HG03280 (cell line): ENCODE measurements at regions not wholly inside any gene's neighbourhood (a gene's known extent, or its start where the extent isn't known, plus 50 kb on each side); places are given as distances from the start of the nearest gene placed in this dataset.

ENCODE experiments used
- ATAC-seq: cut with Tn5 transposase; IDR thresholded peaks from one replicate; pipeline ENCODE4 v1.9.1; 2021; ENCODE audit warnings: mild to moderate bottlenecking, moderate library complexity; ENCODE audit not compliant: unreplicated experiment

GRCh38 chr4:123599061-123599919 lies 202.7 kb downstream of the SPRY1 start:
- no peak for ATAC-seq

DNA sequence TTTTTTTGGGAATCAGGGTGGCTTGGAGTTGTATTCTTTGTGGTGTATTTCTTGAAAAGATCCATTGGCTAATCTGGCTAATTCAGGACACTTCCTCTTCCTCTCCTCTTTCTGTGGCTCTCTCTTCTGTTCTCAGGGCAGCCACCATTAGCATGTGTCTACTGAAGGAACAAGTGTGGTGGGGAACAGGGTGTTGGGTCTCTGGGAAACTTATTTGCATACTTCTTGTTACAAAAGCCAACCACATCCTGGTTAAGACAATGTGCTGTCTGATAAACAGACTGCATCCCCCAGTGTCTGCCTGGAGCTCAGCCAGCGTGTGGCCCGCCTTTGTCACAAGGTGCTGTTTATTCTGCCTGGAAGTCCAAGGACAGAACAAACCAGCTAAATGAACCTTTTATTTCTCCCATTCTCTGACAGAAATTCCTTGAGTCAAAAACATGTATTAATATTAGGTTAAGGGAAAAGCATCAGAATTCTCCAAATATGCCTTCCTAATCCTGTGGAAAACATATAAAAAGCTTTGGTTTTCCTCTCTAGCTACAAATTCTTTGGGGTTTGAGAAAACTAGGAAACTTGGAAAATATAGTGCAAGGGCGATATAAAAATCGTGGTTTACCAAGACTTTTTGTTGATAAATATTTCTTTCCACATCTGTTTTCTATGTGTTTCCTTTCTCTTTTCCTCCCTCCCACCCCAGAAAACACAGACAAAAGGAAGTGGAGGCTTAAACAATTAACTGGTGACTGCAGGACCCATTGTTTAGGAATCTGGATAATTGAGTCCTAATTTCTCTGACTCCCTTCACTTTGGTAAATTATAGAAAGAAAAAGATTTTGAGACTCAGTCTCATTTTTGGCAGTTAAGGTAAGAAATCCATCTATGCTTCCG lies 203.6 kb downstream of the SPRY1 start:
- peak; percentile 98 for ATAC-seq

DNA sequence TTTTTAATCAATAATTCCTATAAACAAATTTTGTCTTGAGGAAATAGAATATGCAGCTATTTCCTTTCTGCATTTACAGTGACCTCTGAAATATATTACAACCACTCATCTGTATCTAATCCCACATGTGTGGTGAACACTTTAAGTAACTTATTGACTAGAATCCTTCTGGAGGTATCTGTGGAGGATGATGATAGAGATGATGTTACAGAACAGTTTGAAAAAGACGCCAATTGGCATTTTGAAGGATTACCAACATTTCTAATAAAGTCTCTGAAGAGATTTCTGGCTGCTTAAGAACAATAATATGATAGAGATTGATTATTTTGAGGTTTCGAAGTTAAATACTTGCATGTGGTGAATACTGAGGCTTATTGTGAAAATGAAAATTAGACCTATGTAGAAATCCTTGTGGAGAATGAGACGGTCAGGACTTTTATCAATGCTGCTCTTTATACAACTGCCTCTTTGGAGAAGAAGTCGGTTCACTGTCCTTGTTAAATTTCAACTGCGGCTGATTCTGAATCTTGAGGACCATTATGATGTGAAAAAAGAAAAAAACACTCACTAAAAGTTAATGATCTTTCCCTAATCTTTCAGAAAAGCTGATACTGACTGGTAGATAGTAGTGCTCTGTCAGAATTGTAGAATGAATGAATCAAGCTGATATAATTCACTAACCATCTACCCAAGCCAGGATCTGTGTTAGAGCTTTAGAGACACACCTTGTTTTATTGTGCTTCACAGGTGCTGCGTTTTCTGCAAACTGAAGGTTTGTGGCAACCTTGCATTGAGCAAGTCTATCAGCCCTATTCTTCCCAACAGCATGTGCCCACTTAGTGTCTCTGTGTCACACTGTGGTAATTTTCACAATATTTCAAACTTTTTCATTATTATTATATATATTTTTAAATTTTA lies 204.7 kb downstream of the SPRY1 start:
- no peak for ATAC-seq

GRCh38 chr4:123602007-123602406 lies 205.4 kb downstream of the SPRY1 start:
- ATAC-seq, result no peak

GRCh38 chr4:123603165-123603564 lies 206.6 kb downstream of the SPRY1 start:
- no peak for ATAC-seq

GRCh38 chr4:123605797-123606196 lies 209.2 kb downstream of the SPRY1 start:
- peak; percentile 48 for ATAC-seq

- ATAC-seq, result no peak
Observed at GRCh38 chr4:123606336-123606735, 209.7 kb downstream of the SPRY1 start.

GRCh38 chr4:123606946-123607542 lies 210.4 kb downstream of the SPRY1 start:
- ATAC-seq, result no peak

DNA sequence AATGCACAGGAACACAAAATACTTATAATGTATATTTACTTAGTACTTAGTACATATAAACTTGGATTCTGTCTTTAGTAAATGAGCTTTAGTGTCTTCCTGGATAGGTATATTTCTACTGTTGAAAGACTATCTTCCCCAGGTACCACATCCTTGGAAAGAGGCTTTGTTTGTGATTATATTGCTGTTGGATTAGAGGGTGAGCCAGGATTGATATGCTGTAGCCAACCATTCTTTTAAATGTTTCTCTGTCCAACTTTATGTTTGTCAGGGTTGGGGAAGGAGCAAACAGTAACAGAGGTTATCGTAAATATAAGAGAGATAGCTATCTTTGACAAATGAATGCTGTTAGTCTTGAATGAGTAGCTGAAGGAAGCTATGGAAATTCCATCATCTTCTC lies 213.2 kb downstream of the SPRY1 start:
- ATAC-seq, result no peak

DNA sequence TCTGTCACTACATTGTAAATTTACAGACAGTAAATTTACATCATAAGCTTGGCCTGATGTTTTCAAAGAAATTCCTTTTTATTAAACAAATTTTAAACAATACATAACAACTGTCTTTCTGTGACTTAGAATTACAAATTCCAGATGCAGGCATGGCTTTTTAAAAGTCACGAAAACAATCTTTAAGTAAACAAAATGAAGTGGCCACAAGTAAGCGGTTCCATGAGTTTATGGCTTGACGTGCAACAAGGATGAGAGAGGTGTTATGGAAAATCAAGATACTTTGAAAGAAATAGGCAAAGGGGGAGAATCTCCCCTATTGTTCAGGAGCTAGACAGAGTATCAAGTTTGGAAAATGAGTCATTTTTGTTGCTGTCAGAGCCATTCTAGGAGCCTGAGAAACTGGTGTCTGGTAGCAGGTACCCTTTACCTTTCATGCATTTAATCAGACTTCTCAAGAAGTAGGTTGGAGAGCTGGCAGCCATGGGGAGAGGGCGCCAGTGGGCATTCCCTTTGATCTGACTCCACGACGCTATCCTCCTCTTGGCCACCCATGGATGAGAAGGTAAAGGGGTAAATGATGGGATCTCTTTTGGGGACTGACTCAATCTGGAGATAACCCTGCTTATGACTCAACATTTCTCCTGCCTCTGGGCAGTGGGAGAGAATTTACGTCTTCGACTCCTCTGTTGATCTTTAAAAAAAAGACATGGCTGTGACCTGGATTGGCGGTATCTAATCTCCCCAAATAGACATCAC lies 217.2 kb downstream of the SPRY1 start:
- no peak for ATAC-seq

- ATAC-seq, result no peak
Observed at GRCh38 chr4:123615901-123616300, 219.3 kb downstream of the SPRY1 start.

GRCh38 chr4:123616951-123617461 lies 220.4 kb downstream of the SPRY1 start:
- no peak for ATAC-seq

- no peak for ATAC-seq
Observed at GRCh38 chr4:123617791-123618190, 221.2 kb downstream of the SPRY1 start.

- ATAC-seq, result no peak
Observed at GRCh38 chr4:123618606-123619005, 222.0 kb downstream of the SPRY1 start.

DNA sequence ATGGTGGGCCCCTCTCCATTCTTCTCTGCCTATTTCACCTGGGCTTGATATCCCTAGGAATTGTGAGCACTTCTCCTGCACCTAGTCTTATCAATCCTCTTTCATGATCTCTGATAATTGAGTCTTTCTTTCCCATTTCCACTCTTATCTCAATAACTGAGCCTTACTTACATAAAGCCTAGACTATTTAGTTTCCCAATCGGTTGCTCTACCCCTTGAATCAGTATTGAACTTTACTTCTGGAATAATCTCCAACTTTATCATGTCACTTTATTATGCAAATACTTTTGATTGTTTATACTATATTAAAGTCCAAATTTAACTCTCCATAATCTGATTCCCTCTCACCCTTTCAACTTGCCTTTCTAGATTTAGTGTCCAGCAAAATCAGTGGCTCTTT lies 222.7 kb downstream of the SPRY1 start:
- ATAC-seq, result no peak

GRCh38 chr4:123619895-123620294 lies 223.3 kb downstream of the SPRY1 start:
- ATAC-seq, result no peak

GRCh38 chr4:123621072-123621705 lies 224.6 kb downstream of the SPRY1 start:
- no peak for ATAC-seq

DNA sequence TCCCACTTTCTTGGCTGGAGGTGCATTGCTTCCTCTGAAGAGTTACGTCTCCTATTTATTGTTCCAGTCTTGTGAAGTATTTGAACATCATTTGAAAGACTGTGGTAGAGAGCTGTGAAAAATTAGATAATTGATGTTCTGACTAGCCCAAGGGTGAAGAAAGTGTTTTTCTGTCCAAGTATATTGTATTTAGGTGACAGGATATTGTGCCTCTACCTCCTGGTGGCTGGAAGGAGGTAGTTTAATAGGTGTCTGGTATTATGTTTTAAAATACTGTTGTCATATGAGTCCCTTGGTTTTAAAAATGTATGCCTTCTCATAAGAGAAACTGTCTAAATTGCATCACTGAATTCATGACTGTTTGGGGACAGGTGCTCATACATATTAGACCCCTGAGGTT lies 226.0 kb downstream of the SPRY1 start:
- no peak for ATAC-seq

DNA sequence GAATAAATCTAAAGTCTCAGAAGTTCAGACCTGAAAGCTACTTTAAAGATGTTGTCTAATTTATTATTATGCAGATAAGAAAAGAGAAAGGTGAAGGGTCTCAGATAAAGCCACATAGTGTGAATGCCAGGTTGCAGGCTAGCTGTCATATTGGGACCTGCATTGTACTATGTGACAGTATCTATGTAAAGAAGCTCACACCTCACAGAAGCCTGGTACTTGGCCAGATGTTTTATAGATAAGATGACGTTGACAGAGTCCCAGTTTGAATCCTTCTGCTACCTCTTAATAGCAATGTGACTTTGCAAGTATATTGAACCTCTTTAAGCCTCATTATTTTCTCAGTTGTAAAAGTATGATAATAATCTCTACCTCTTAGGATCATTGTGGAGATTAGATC lies 227.0 kb downstream of the SPRY1 start:
- ATAC-seq, result no peak
